Suprapubic skin (tissue), 4 donors: ENCODE measurements at regions not wholly inside any gene's neighbourhood (a gene's known extent, or its start where the extent isn't known, plus 50 kb on each side); places are given as distances from the start of the nearest gene placed in this dataset.

Experiments
- DNase-seq, 2 donors: peaks; one replicate each; pipeline ENCODE4 v3.0.0-alpha.2; 2019; ENCODE audit warnings: low spot score in 2 of 2
- H3K27ac ChIP-seq: fragments of 200-600 bp; sonication (generic); one replicate; pipeline ENCODE4 v1.5.1; 2019
- H3K27me3 ChIP-seq: fragments of 200-600 bp; sonication (generic); one replicate; pipeline ENCODE4 v1.5.1; 2019
- H3K36me3 ChIP-seq: fragments of 200-600 bp; sonication (generic); one replicate; pipeline ENCODE4 v1.5.1; 2019
- H3K4me1 ChIP-seq: fragments of 200-600 bp; sonication (generic); one replicate; pipeline ENCODE4 v1.5.1; 2019
- H3K4me3 ChIP-seq: fragments of 200-600 bp; sonication (generic); one replicate; pipeline ENCODE4 v1.5.1; 2019; ENCODE audit warnings: mild to moderate bottlenecking
- H3K9me3 ChIP-seq: fragments of 200-600 bp; sonication (generic); one replicate; pipeline ENCODE4 v1.5.1; 2019
- EP300 ChIP-seq: sonication (generic); formaldehyde crosslinking; IDR thresholded peaks from one replicate; pipeline ENCODE4 v1.6.1; 2017; ENCODE audit warnings: antibody characterized with exemption
- POLR2A ChIP-seq, 2 donors: fragments of 450-650 bp; IDR thresholded peaks; one replicate each; pipeline ENCODE4 v1.6.1; 2017; ENCODE audit warnings: antibody characterized with exemption in 2 of 2, mild to moderate bottlenecking in 2 of 2, moderate library complexity in 2 of 2
- POLR2AphosphoS5 ChIP-seq, 3 donors: sonication (generic); formaldehyde crosslinking; IDR thresholded peaks; one replicate each; pipeline ENCODE4 v1.6.1; 2017; ENCODE audit warnings: antibody characterized with exemption in 3 of 3
- WGBS: methylation state at CpG from one replicate; pipeline ENCODE4 v1.1.5; 2018; 5-methylcytosine and 5-hydroxymethylcytosine counted together
- TF ChIP-seq, protein P1 (sequence below), 2 donors: fragments of 200-600 bp in 1 of 2; fragments of 450-650 bp in 1 of 2; sonication (generic) in 1 of 2; IDR thresholded peaks; one replicate each; pipeline ENCODE4 v1.5.1; 2016 to 2019; ENCODE audit warnings: antibody characterized with exemption in 2 of 2, mild to moderate bottlenecking in 1 of 2, moderate library complexity in 1 of 2

DNA sequence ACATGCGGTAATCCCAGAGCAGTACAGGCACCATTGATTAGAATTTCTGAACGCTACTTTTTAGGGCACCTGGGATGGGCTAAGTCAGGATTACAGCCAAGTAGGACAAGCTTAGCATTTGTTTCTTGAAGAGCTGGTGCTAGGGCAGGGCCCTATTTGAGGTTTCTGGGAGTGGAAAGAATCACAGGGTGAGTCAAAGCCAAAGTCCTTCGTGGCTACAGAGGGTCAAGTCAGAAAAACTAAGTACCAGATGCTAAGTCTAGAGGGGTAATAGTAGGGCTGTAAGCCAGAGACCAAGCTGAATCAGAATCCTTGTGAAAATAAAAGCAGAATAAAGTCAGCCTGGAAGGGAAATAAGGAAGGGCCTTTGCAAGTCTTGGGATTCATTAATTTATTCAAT lies 448.6 kb downstream of the ZIC3 start:
- Histone ChIP-seq H3K36me3 (no peaks in the 10 kb centered on the region), H3K4me1 (no peaks in the 10 kb centered on the region), H3K27me3 (no peaks in the 10 kb centered on the region), H3K4me3 (no peak overlapping the region), H3K27ac (no peak overlapping the region), H3K9me3 (no peaks in the 10 kb centered on the region)
- TF ChIP-seq, protein P1, sequence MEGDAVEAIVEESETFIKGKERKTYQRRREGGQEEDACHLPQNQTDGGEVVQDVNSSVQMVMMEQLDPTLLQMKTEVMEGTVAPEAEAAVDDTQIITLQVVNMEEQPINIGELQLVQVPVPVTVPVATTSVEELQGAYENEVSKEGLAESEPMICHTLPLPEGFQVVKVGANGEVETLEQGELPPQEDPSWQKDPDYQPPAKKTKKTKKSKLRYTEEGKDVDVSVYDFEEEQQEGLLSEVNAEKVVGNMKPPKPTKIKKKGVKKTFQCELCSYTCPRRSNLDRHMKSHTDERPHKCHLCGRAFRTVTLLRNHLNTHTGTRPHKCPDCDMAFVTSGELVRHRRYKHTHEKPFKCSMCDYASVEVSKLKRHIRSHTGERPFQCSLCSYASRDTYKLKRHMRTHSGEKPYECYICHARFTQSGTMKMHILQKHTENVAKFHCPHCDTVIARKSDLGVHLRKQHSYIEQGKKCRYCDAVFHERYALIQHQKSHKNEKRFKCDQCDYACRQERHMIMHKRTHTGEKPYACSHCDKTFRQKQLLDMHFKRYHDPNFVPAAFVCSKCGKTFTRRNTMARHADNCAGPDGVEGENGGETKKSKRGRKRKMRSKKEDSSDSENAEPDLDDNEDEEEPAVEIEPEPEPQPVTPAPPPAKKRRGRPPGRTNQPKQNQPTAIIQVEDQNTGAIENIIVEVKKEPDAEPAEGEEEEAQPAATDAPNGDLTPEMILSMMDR (IDR thresholded peaks at IDR 0.05), result no peak
- TF ChIP-seq POLR2AphosphoS5 (IDR thresholded peaks at IDR 0.05) (no peak), EP300 (no peak), POLR2A (IDR thresholded peaks at IDR 0.05) (no peak)
- no peak for DNase-seq
- WGBS, result 46% methylated on average over 3 of the region's 3 CpGs

DNA sequence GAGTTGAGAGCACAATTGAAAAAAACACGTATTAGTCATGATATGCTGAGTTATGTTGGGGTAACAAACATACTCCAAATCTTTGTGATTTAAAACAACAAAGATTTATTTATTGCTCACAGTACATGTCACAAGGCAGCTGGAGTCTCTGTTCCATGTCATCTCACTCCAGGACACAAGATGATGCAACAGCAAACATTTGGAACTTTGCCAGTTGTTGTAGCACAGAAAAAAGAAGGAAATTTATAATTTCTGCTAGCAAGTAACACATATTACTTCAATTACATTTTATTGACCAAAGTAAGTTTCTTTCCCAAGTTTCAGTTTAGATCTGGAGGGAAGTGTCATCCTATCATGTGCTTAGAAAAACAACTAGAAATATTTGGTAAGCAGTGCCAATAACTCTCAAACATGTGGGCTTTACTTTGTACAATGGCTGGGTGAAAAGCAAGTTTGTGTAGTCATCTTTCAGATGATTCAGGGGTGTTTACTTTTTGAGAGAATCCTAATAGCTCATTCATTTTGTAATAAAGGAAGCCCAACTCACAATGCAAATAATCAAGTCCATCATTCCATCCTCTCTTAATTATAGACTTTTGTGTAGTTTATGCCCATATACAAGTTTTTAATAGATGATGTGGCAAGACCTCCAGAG lies 452.3 kb downstream of the ZIC3 start:
- H3K9me3 ChIP-seq, result no peaks in the 10 kb centered on the region
- no peaks in the 10 kb centered on the region for H3K36me3 ChIP-seq
- no peaks in the 10 kb centered on the region for H3K27me3 ChIP-seq
- no peaks in the 10 kb centered on the region for H3K4me1 ChIP-seq
- TF ChIP-seq EP300, result no peak
- TF ChIP-seq, protein P1 (IDR thresholded peaks at IDR 0.05), result no peak
- no peak for TF ChIP-seq POLR2A (IDR thresholded peaks at IDR 0.05)
- TF ChIP-seq POLR2AphosphoS5 (IDR thresholded peaks at IDR 0.05), result no peak
- no peak overlapping the region for H3K27ac ChIP-seq
- 29% methylated on average over 1 of the region's 1 CpG for WGBS
- H3K4me3 ChIP-seq, result no peak overlapping the region
- DNase-seq, result no peak

DNA sequence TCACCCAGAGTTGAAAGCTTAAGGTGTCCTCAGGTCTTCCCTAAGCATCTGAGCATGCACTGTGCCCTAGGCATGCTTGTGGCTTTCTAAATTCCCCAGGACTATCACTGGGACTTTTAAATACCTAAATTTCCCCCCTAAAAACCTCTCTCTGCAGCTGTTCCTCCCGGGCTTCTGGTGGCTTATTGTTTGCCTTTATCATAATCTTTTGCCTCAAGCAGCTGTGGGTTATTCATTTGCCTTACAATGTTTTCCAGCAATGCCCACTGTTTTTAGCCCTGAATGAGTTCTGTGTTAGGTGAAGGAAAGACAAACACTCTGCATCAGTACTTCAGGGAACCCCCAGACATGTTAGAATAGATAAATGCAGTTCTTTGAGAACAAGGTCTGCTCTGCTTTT lies 455.0 kb downstream of the ZIC3 start:
- H3K27ac ChIP-seq, result no peak overlapping the region
- H3K27me3 ChIP-seq, result no peaks in the 10 kb centered on the region
- no peaks in the 10 kb centered on the region for H3K4me1 ChIP-seq
- TF ChIP-seq EP300 (no peak), POLR2AphosphoS5 (IDR thresholded peaks at IDR 0.05) (no peak), POLR2A (IDR thresholded peaks at IDR 0.05) (no peak)
- TF ChIP-seq, protein P1 (IDR thresholded peaks at IDR 0.05), result no peak
- DNase-seq, result no peak
- H3K4me3 ChIP-seq, result no peak overlapping the region
- 34% methylated on average over 1 of the region's 1 CpG for WGBS
- H3K36me3 ChIP-seq, result no peaks in the 10 kb centered on the region
- H3K9me3 ChIP-seq, result no peaks in the 10 kb centered on the region

GRCh38 chrX:138026211-138026610 lies 460.3 kb downstream of the ZIC3 start:
- Histone ChIP-seq H3K9me3 (no peaks in the 10 kb centered on the region), H3K36me3 (no peaks in the 10 kb centered on the region)
- 43% methylated on average over 1 of the region's 1 CpG for WGBS

GRCh38 chrX:138031715-138032114 lies 465.8 kb downstream of the ZIC3 start:
- Histone ChIP-seq H3K9me3 (no peaks in the 10 kb centered on the region), H3K4me3 (no peak overlapping the region), H3K4me1 (no peaks in the 10 kb centered on the region), H3K36me3 (no peaks in the 10 kb centered on the region), H3K27me3 (no peaks in the 10 kb centered on the region), H3K27ac (no peak overlapping the region)
- no peak for DNase-seq
- TF ChIP-seq, protein P1 (IDR thresholded peaks at IDR 0.05), result no peak

More at GRCh38 chrX:138026211-138026610, 460.3 kb downstream of the ZIC3 start:
- no peak for TF ChIP-seq POLR2A (IDR thresholded peaks at IDR 0.05)
- TF ChIP-seq, protein P1 (IDR thresholded peaks at IDR 0.05), result peak in 1 of 2 donors; percentile 8
- Histone ChIP-seq H3K27me3 (no peaks in the 10 kb centered on the region), H3K4me3 (no peak overlapping the region), H3K27ac (no peak overlapping the region), H3K4me1 (no peaks in the 10 kb centered on the region)
- no peak for DNase-seq
